Pancreas (tissue), 10 donors: ENCODE measurements at regions not wholly inside any gene's neighbourhood (a gene's known extent, or its start where the extent isn't known, plus 50 kb on each side); places are given as distances from the start of the nearest gene placed in this dataset.

Source experiments
- ATAC-seq, 4 donors: fragments of 200-7000 bp; cut with Tn5 transposase; one replicate each; pipeline versions ENCODE4 v1.8.0 to v1.9.1; 2020; ENCODE audit warnings: mild to moderate bottlenecking in 4 of 4, moderate library complexity in 4 of 4
- DNase-seq, 6 donors: peaks; one replicate each; pipeline ENCODE4 v3.0.0-alpha.2; 2020
- FAIRE-seq: peaks from 2 replicates; lab custom pipeline; 2012; peaks lifted over from hg19 to GRCh38; lab: Jason Lieb, UNC
- H3K27ac ChIP-seq, 4 donors: fragments of 200-600 bp; sonication (generic); 1 replicate in 3 of 4; 2 replicates in 1 of 4; pipeline versions ENCODE4 v1.5.0 to v1.8.0; 2020
- H3K27me3 ChIP-seq, 4 donors: fragments of 200-600 bp; one replicate each; pipeline ENCODE4 v1.8.0; 2021
- H3K36me3 ChIP-seq, 3 donors: fragments of 200-600 bp; sonication (generic) in 1 of 3; one replicate each; pipeline versions ENCODE4 v1.5.0 to v1.8.0; 2020 to 2021
- H3K4me1 ChIP-seq, 3 donors: fragments of 200-600 bp; one replicate each; pipeline ENCODE4 v1.8.0; 2021
- H3K4me3 ChIP-seq, 4 donors: fragments of 200-600 bp; sonication (generic) in 2 of 4; one replicate each; pipeline versions ENCODE4 v1.5.0 to v1.8.0; 2020 to 2021
- H3K9me3 ChIP-seq, 4 donors: fragments of 200-600 bp; one replicate each; pipeline ENCODE4 v1.8.0; 2021
- WGBS, 2 donors: extraction: QIAGEN DNeasy Blood & Tissue Kit; methylation state at CpG; one replicate each; pipeline ENCODE4 v1.1.7; 2013; 5-methylcytosine and 5-hydroxymethylcytosine counted together
- intact Hi-C, 3 donors: fragments of 100-400 bp; cut with DNase I; formaldehyde crosslinking; loops; one replicate each; pipeline versions ENCODE4 v1.11.1 to v1.14.2; 2022
- TF ChIP-seq, protein P1 (sequence below), 4 donors: fragments of 200-600 bp; sonication (generic) in 3 of 4; IDR thresholded peaks; one replicate each; pipeline versions ENCODE4 v1.5.0 to v1.8.0; 2021; ENCODE audit warnings: antibody characterized with exemption in 4 of 4
- donor health status: healthy with polysubstance abuse.
- donor health status: DM: no; HTN: no; CAD: no; lungs with moderate emphysema.
- donor health status: DM: no; HTN: no; CAD: no.
- donor health status: control.
- donor health status: control.
- donor health status: Bipolar disorder and iron deficiency.
- donor health status: DM: yes; HTN: yes; CAD: no.
- donor health status: DM: no; HTN: no; CAD: no.
- donor health status: DM: no; HTN: no; CAD: no.
- donor health status: DM: yes; HTN: yes; CAD: no.

DNA sequence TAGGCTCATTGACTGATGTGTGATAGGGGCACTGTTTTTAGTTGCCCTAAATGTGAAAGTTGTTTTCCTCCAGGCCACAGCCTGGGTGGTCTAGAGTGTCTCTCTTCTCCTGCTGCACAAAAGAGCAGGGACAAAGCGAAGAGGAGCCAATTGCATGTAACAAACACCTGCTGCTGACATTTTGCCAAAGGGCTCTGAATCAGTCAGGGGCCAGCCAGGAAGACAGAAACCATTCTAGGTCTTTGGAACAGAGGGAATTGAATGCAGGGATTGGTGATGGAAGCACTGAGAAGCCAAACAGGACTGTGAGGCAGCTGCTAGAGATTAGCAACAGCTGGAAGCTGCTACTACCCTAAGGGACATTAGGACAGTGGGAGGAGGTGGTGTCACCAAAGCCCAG is 185.3 kb upstream of the POU3F1 start:
- DNase-seq, result no peak
- no peaks in the 10 kb centered on the region for H3K4me1 ChIP-seq
- no peaks in the 10 kb centered on the region for H3K9me3 ChIP-seq
- TF ChIP-seq, protein P1, sequence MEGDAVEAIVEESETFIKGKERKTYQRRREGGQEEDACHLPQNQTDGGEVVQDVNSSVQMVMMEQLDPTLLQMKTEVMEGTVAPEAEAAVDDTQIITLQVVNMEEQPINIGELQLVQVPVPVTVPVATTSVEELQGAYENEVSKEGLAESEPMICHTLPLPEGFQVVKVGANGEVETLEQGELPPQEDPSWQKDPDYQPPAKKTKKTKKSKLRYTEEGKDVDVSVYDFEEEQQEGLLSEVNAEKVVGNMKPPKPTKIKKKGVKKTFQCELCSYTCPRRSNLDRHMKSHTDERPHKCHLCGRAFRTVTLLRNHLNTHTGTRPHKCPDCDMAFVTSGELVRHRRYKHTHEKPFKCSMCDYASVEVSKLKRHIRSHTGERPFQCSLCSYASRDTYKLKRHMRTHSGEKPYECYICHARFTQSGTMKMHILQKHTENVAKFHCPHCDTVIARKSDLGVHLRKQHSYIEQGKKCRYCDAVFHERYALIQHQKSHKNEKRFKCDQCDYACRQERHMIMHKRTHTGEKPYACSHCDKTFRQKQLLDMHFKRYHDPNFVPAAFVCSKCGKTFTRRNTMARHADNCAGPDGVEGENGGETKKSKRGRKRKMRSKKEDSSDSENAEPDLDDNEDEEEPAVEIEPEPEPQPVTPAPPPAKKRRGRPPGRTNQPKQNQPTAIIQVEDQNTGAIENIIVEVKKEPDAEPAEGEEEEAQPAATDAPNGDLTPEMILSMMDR (IDR thresholded peaks at IDR 0.05), result no peak
- H3K27me3 ChIP-seq, result no peaks in the 10 kb centered on the region
- FAIRE-seq, result no peak
- no peak overlapping the region for H3K4me3 ChIP-seq
- intact Hi-C loops, result no loop called here
- H3K36me3 ChIP-seq, result no peaks in the 10 kb centered on the region
- H3K27ac ChIP-seq, result no peak overlapping the region
- WGBS, 2 donors, result 79 to 87% methylated on average over 1 of the region's 1 CpG
- ATAC-seq, result no peak

DNA sequence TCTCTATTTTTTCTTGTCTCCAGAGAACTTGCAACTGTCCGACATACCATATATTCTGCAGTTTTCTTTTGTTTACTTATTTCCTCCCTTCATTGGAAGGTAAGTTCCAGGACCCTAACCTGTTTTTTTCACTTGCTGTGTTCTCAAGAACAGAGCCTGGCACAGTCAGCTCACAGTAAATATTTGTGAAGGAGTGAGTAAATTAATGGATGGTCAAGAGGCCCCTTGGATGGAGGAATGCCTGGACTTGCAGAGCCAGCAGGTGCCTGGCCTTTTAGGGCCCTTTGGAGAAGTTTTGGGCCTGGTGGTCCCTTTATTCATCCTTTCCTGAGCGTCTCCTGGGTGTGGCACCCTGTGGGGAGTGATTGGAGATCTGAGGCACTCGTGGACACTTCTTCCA is 182.1 kb upstream of the POU3F1 start:
- no peaks in the 10 kb centered on the region for H3K9me3 ChIP-seq
- no peaks in the 10 kb centered on the region for H3K4me1 ChIP-seq
- TF ChIP-seq, protein P1 (IDR thresholded peaks at IDR 0.05), result no peak
- H3K27me3 ChIP-seq, result no peaks in the 10 kb centered on the region
- intact Hi-C loops, result no loop called here
- ATAC-seq (no peak), FAIRE-seq (no peak), DNase-seq (no peak)
- H3K36me3 ChIP-seq, result no peaks in the 10 kb centered on the region
- H3K27ac ChIP-seq, result no peak overlapping the region
- 57 to 59% methylated on average over 3 of the region's 3 CpGs for WGBS, 2 donors
- H3K4me3 ChIP-seq, result no peak overlapping the region

DNA sequence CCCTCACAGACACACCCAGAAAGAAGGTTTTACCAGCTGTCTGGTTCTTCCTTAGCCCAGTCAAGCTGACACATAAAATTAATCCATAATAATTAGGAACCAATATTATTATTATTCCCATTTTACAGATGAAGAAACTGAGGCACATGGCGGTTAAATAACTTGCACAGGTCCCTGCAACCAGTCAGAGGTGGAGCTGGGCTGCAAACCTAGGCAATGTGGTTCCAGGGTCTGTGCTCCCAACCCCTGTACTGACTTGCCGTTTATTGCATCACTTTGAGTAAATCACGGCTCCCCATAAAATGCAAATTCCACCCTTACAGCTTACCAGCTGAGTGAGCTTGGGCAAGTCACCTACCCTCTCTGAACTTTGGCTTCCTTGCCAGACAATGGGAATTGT is 179.2 kb upstream of the POU3F1 start:
- H3K9me3 ChIP-seq, result no peaks in the 10 kb centered on the region
- FAIRE-seq (no peak), DNase-seq (no peak), ATAC-seq (no peak)
- H3K4me1 ChIP-seq, result no peaks in the 10 kb centered on the region
- H3K4me3 ChIP-seq, result no peak overlapping the region
- no peaks in the 10 kb centered on the region for H3K36me3 ChIP-seq
- intact Hi-C loops, result no loop called here
- no peaks in the 10 kb centered on the region for H3K27me3 ChIP-seq
- H3K27ac ChIP-seq, result no peak overlapping the region
- 84 to 88% methylated on average over 3 of the region's 3 CpGs for WGBS, 2 donors
- TF ChIP-seq, protein P1 (IDR thresholded peaks at IDR 0.05), result no peak

DNA sequence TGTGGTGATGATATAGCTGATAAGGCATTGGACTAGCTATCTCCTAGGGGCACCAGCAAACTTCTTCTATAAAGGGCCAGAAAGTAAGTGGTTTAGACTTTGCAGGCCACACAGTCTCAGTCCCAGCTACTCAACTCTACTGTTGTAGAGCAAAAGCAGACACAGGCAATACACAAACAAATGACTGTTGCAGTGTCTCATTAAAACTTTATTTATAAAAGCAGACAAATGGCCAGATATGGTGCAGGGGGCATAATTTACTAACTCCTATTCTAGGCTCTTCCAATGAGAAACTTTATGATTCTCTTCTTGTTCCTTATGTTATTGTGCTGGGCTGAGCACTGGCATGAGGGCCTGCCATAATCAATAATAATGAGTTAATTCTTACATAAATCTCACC is 176.8 kb upstream of the POU3F1 start:
- H3K9me3 ChIP-seq, result no peaks in the 10 kb centered on the region
- no peaks in the 10 kb centered on the region for H3K4me1 ChIP-seq
- no peak overlapping the region for H3K4me3 ChIP-seq
- DNase-seq (no peak), FAIRE-seq (no peak), ATAC-seq (no peak)
- H3K36me3 ChIP-seq, result no peaks in the 10 kb centered on the region
- H3K27me3 ChIP-seq, result no peaks in the 10 kb centered on the region
- TF ChIP-seq, protein P1 (IDR thresholded peaks at IDR 0.05), result no peak
- intact Hi-C loops, result no loop called here
- no peak overlapping the region for H3K27ac ChIP-seq

DNA sequence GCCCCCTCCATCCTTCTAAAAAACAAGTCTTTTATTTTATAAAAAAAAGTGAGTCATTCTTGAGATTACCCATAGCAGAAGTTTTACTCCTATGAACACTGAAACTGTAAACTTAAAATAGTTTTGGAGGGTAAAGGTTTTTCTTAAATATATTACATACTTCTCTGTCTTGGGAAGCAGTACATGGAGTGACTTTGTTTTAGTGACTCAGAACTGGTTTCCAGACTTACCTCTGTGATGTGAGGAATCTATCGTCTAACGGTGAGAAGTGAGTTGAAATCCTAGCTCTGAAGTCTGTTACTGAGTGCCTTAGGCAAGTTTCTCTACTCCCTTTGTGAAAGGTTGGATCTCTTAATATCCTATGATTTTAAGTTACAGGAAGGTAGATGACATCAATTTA is 176.3 kb upstream of the POU3F1 start:
- FAIRE-seq (no peak), ATAC-seq (no peak), DNase-seq (no peak)
- WGBS, 2 donors, result 60 to 63% methylated on average over 2 of the region's 2 CpGs
- Histone ChIP-seq H3K9me3 (no peaks in the 10 kb centered on the region), H3K27ac (no peak overlapping the region), H3K4me1 (no peaks in the 10 kb centered on the region), H3K36me3 (no peaks in the 10 kb centered on the region), H3K27me3 (no peaks in the 10 kb centered on the region), H3K4me3 (no peak overlapping the region)
- intact Hi-C loops, result no loop called here
- TF ChIP-seq, protein P1 (IDR thresholded peaks at IDR 0.05), result no peak
